HEK293T (cell line): ENCODE measurements at regions not wholly inside any gene's neighbourhood (a gene's known extent, or its start where the extent isn't known, plus 50 kb on each side); places are given as distances from the start of the nearest gene placed in this dataset.

Experiments
- ARNT ChIP-seq: fragments of 450-650 bp; IDR thresholded peaks from 2 replicates; pipeline ENCODE4 v1.6.1; 2017; ENCODE audit warnings: mild to moderate bottlenecking
- FOXM1 ChIP-seq: fragments of 450-650 bp; IDR thresholded peaks from 2 replicates; pipeline ENCODE4 v1.6.1; 2017; ENCODE audit warnings: mild to moderate bottlenecking, borderline replicate concordance
- SUZ12 ChIP-seq: fragments of 450-650 bp; IDR thresholded peaks from 2 replicates; pipeline ENCODE4 v1.6.1; 2016; ENCODE audit warnings: mild to moderate bottlenecking

GRCh38 chr3:98963546-98963945, 62.1 kb upstream of the DCBLD2 start:
- no peak for TF ChIP-seq SUZ12
- no peak for TF ChIP-seq FOXM1
- TF ChIP-seq ARNT = no peak
